ENCODE measurements at regions not wholly inside any gene's neighbourhood (a gene's known extent, or its start where the extent isn't known, plus 50 kb on each side); places are given as distances from the start of the nearest gene placed in this dataset.

DNA sequence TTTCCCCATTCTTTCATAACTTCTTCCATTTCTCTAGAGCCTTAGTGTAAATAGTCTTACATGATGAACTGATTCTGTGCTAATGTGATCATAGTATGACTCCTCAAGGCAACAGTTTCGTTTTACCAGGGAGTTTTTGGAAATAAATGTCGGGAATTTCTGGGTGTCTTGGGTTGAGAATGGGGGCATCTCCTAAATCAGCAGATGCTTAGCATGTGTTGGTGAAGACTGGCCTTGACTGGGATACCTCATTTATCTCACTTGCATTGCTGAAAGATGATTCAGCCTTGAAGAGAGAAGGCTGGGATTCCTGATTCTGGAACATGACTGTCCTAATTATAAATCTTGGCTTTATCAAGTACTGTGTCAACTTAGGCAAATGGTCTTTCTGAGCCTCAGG, 115.7 kb upstream of the C11orf87 start:
- DNase-seq, result no peak
- no peak overlapping the region for H3K4me3 ChIP-seq
- TF ChIP-seq, protein P1, sequence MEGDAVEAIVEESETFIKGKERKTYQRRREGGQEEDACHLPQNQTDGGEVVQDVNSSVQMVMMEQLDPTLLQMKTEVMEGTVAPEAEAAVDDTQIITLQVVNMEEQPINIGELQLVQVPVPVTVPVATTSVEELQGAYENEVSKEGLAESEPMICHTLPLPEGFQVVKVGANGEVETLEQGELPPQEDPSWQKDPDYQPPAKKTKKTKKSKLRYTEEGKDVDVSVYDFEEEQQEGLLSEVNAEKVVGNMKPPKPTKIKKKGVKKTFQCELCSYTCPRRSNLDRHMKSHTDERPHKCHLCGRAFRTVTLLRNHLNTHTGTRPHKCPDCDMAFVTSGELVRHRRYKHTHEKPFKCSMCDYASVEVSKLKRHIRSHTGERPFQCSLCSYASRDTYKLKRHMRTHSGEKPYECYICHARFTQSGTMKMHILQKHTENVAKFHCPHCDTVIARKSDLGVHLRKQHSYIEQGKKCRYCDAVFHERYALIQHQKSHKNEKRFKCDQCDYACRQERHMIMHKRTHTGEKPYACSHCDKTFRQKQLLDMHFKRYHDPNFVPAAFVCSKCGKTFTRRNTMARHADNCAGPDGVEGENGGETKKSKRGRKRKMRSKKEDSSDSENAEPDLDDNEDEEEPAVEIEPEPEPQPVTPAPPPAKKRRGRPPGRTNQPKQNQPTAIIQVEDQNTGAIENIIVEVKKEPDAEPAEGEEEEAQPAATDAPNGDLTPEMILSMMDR (IDR thresholded peaks at IDR 0.05), result no peak

DNA sequence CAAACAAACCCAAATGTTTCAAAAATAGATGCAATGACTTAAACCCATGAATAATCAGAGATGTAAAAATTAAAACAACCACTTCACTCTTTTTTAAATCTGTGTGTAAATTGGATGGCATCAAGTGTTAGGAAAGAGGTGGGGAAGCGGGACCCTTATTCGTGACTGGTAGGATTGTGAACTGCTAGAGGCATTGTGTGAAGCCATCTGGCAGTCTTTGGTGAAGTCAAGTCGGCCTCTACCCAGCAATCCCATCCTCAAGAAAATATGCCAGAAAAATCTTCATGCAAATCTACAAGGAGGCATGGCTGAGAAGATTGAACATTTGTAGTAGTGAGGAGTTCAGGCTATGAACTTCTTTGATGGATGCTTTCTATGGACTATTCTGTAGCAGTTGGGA, 114.6 kb upstream of the C11orf87 start:
- H3K36me3 ChIP-seq, result no peaks in the 10 kb centered on the region
- no peaks in the 10 kb centered on the region for H3K27me3 ChIP-seq
- TF ChIP-seq, protein P1 (IDR thresholded peaks at IDR 0.05), result no peak

More for the DNA sequence above, 115.7 kb upstream of the C11orf87 start:
- Histone ChIP-seq H3K36me3 (no peaks in the 10 kb centered on the region), H3K27ac (no peak overlapping the region), H3K9me3 (no peaks in the 10 kb centered on the region), H3K4me1 (no peaks in the 10 kb centered on the region), H3K27me3 (no peaks in the 10 kb centered on the region)
- intact Hi-C loops (cut with DNase I; ENCODE audit: low total_unique reads), result no loop called here

DNA sequence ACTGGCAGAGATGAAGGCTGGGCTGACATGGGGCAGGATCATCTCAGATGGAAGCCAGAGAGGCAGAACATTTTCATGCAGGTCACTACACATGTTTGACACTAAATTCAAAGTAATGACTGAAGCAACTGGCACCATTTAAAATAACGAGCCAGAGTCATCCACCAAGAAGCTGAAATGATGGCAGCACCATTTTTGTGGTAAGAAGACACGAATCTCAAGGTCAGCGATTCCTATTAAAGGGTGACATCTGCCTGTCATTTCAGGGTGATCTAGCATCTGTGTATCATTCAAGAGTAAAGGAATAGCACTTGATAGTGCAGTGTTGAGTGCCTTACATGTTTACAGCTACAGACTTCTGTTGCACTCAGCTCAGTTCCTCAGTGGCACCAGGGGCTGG, 113.4 kb upstream of the C11orf87 start:
- H3K27ac ChIP-seq, result no peak overlapping the region
- intact Hi-C loops (cut with DNase I; ENCODE audit: low total_unique reads), result no loop called here
- H3K4me1 ChIP-seq, result no peaks in the 10 kb centered on the region
- no peaks in the 10 kb centered on the region for H3K27me3 ChIP-seq
- H3K36me3 ChIP-seq, result no peaks in the 10 kb centered on the region
- H3K4me3 ChIP-seq, result no peak overlapping the region
- TF ChIP-seq, protein P1 (IDR thresholded peaks at IDR 0.05), result no peak
- H3K9me3 ChIP-seq, result no peaks in the 10 kb centered on the region
- DNase-seq, result no peak

More for the DNA sequence above, 114.6 kb upstream of the C11orf87 start:
- intact Hi-C loops (cut with DNase I; ENCODE audit: low total_unique reads), result no loop called here
- Histone ChIP-seq H3K4me1 (no peaks in the 10 kb centered on the region), H3K9me3 (no peaks in the 10 kb centered on the region), H3K4me3 (no peak overlapping the region), H3K27ac (no peak overlapping the region)
- DNase-seq, result no peak

DNA sequence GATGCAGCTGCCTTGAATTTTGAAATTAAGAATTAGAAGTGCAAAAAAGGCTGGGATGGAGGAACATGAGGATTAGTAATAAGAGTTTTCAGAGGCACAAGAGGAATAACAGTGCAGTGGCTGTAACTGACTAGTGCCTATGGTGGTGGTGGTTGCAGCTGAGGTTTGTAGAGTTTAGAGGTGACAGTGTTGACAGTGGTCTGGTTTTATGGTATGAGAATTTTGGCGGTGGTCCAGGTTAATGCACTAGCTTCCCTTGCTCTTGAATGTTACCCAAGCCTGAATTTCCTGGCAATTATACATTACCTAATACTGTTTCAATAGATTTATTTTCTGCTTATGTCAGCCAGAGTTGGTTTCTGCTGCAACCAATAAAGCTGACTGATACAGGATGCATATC, 112.8 kb upstream of the C11orf87 start:
- TF ChIP-seq, protein P1 (IDR thresholded peaks at IDR 0.05), result no peak
- Histone ChIP-seq H3K36me3 (no peaks in the 10 kb centered on the region), H3K27me3 (no peaks in the 10 kb centered on the region), H3K4me1 (no peaks in the 10 kb centered on the region), H3K4me3 (no peak overlapping the region), H3K27ac (no peak overlapping the region), H3K9me3 (no peaks in the 10 kb centered on the region)
- DNase-seq, result no peak
- intact Hi-C loops (cut with DNase I; ENCODE audit: low total_unique reads), result no loop called here

DNA sequence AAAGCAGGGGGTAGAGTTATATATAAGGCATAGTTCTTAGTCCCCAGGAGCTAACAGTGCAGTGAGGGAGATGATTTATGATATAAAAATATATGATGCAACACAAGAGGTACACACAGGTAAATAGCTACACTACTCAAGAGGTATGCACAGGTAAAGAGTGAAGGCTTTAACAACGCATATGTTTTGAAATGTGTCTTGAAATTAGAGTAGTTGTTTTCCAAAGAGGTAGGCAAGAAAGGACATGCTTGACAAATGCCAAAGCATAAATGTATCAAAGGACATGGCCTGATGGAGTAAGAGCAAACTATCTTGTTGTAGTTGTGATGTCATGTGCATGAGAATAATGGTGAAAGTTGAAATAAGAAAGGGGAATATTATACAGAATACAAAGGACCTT, 104.3 kb upstream of the C11orf87 start:
- H3K27ac ChIP-seq, result no peak overlapping the region
- TF ChIP-seq, protein P1 (IDR thresholded peaks at IDR 0.05), result no peak
- H3K36me3 ChIP-seq, result no peaks in the 10 kb centered on the region
- H3K4me3 ChIP-seq, result no peak overlapping the region
- no peaks in the 10 kb centered on the region for H3K9me3 ChIP-seq
- no peaks in the 10 kb centered on the region for H3K27me3 ChIP-seq
- intact Hi-C loops (cut with DNase I; ENCODE audit: low total_unique reads), result no loop called here
- no peaks in the 10 kb centered on the region for H3K4me1 ChIP-seq
- no peak for DNase-seq

DNA sequence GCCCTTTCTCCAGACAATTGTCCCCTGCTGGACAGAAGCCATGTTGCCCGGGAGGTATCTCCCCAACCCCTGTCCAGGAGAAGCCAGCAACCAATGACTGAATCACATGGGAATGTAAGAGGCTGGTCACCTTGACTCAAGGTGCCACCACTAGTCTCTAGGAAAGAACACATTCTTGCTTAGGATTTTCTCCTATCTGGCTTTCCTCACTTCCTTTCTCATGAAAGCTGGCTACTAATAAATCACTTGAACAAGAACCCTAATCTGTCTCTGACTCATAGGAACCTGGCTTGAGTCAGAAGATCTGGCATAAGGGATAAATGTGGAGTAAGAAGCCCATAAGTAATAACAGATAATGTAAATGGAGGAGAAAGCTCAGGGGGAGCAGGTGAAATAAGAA, 101.4 kb upstream of the C11orf87 start:
- no peaks in the 10 kb centered on the region for H3K36me3 ChIP-seq
- TF ChIP-seq, protein P1 (IDR thresholded peaks at IDR 0.05), result no peak
- no peaks in the 10 kb centered on the region for H3K27me3 ChIP-seq
- DNase-seq, result no peak
- H3K27ac ChIP-seq, result no peak overlapping the region
- no peaks in the 10 kb centered on the region for H3K9me3 ChIP-seq
- no peaks in the 10 kb centered on the region for H3K4me1 ChIP-seq
- H3K4me3 ChIP-seq, result no peak overlapping the region
- intact Hi-C loops (cut with DNase I; ENCODE audit: low total_unique reads), result loop anchor here (10.0 kb wide), 1 partner anchor 1854 kb away; no protein-coding TSS in a partner anchor

All from tibial artery (tissue), 4 donors.